ENCODE measurements at regions not wholly inside any gene's neighbourhood (a gene's known extent, or its start where the extent isn't known, plus 50 kb on each side); places are given as distances from the start of the nearest gene placed in this dataset.

GRCh38 chr14:62420847-62421246, 624.4 kb downstream of the KCNH5 start:
- no peak overlapping the region for H3K27ac ChIP-seq (ENCODE audit: low read length)
- no peak overlapping the region for H3K4me3 ChIP-seq (ENCODE audit: low read length in 2 of 2)
- H3K27me3 ChIP-seq (ENCODE audit: control insufficient read depth in 1 of 2, insufficient read depth in 2 of 2, low read length in 2 of 2), result no peaks in the 10 kb centered on the region
- H3K36me3 ChIP-seq (ENCODE audit: control insufficient read depth in 2 of 2, insufficient read depth in 2 of 2, low read length in 2 of 2), result no peaks in the 10 kb centered on the region
- no peak overlapping the region for H3K9ac ChIP-seq (ENCODE audit: low read length in 2 of 2)
- no peaks in the 10 kb centered on the region for H3K4me1 ChIP-seq (ENCODE audit: control insufficient read depth, insufficient read depth, low read length)
- no peaks in the 10 kb centered on the region for H3K9me3 ChIP-seq (ENCODE audit: control insufficient read depth in 2 of 2, low read length in 2 of 2)

DNA sequence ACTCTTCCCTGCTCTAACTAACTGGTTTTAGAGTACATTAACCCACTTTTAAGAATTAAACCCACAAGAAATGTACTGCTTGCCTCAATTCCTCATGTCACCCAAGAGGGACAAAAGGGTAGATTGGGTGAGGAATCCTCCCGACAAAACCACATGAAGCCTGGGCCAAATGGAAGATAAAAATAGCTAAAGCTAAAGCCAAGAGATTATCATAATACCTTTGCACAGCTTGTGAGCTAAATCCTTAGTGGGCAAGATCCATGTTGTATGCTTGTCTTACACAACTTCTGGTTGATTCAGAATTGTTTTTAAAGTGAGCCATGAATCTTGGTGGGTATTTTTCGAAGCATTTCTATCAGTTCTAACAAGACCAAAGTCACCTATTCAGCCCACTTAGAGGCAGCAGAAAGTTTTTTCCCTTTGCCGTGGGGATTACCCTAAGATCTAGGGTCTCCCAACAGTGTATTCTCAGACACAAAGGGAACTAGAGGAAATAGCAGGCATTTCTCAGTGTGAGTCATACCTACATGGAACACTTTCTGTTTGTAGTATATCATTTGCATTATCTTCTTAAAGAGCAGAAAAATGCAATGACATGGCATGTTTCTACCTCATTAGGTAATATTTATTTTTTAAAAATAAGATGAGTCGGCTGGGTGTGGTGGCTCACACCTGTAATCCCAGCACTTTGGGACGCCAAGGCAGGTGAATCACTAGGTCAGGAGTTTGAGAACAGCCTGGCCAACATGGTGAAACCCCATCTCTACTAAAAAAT, 616.6 kb downstream of the KCNH5 start:
- H3K4me1 ChIP-seq (ENCODE audit: control insufficient read depth, insufficient read depth, low read length), result no peaks in the 10 kb centered on the region
- H3K27ac ChIP-seq (ENCODE audit: low read length), result no peak overlapping the region
- H3K27me3 ChIP-seq (ENCODE audit: control insufficient read depth in 1 of 2, insufficient read depth in 2 of 2, low read length in 2 of 2), result no peaks in the 10 kb centered on the region

GRCh38 chr14:62429683-62430082, 615.6 kb downstream of the KCNH5 start:
- Histone ChIP-seq H3K36me3 (ENCODE audit: control insufficient read depth in 2 of 2, insufficient read depth in 2 of 2, low read length in 2 of 2) (no peaks in the 10 kb centered on the region), H3K27ac (ENCODE audit: low read length) (no peak overlapping the region), H3K9me3 (ENCODE audit: control insufficient read depth in 2 of 2, low read length in 2 of 2) (peaks cover 0 to 2% of the 10 kb centered on the region in 2 donors), H3K4me3 (ENCODE audit: low read length in 2 of 2) (no peak overlapping the region), H3K27me3 (ENCODE audit: control insufficient read depth in 1 of 2, insufficient read depth in 2 of 2, low read length in 2 of 2) (no peaks in the 10 kb centered on the region), H3K4me1 (ENCODE audit: control insufficient read depth, insufficient read depth, low read length) (no peaks in the 10 kb centered on the region), H3K9ac (ENCODE audit: low read length in 2 of 2) (no peak overlapping the region)

More for the DNA sequence above, 616.6 kb downstream of the KCNH5 start:
- H3K4me3 ChIP-seq (ENCODE audit: low read length in 2 of 2), result no peak overlapping the region
- H3K9ac ChIP-seq (ENCODE audit: low read length in 2 of 2), result no peak overlapping the region
- peaks cover 0 to 2% of the 10 kb centered on the region in 2 donors for H3K9me3 ChIP-seq (ENCODE audit: control insufficient read depth in 2 of 2, low read length in 2 of 2)
- H3K36me3 ChIP-seq (ENCODE audit: control insufficient read depth in 2 of 2, insufficient read depth in 2 of 2, low read length in 2 of 2), result no peaks in the 10 kb centered on the region

GRCh38 chr14:62431496-62431895, 613.8 kb downstream of the KCNH5 start:
- no peak overlapping the region for H3K9ac ChIP-seq (ENCODE audit: low read length in 2 of 2)
- H3K27me3 ChIP-seq (ENCODE audit: control insufficient read depth in 1 of 2, insufficient read depth in 2 of 2, low read length in 2 of 2), result no peaks in the 10 kb centered on the region
- peaks cover 0 to 2% of the 10 kb centered on the region in 2 donors for H3K9me3 ChIP-seq (ENCODE audit: control insufficient read depth in 2 of 2, low read length in 2 of 2)

DNA sequence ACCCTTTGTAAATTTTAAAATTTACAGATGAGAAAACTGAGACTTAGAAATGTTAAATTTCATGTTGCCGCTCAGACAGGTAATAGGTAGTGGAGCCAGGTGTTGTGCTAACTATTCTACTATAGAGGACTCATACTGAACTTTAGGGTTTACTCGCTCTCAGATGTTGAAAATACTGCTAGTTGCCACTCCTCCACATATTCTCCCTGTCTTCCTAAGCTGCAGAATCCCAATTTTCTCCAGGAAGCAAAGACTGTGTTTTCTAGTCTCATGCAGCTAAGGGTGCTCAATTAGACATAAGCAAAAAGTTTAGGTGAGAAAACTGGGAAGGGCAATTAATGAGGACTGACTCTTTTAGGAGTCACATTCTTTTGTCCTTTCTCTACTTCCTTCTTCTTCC, 612.3 kb downstream of the KCNH5 start:
- Histone ChIP-seq H3K36me3 (ENCODE audit: control insufficient read depth in 2 of 2, insufficient read depth in 2 of 2, low read length in 2 of 2) (no peaks in the 10 kb centered on the region), H3K27me3 (ENCODE audit: control insufficient read depth in 1 of 2, insufficient read depth in 2 of 2, low read length in 2 of 2) (no peaks in the 10 kb centered on the region), H3K4me3 (ENCODE audit: low read length in 2 of 2) (no peak overlapping the region), H3K9me3 (ENCODE audit: control insufficient read depth in 2 of 2, low read length in 2 of 2) (peaks cover 0 to 2% of the 10 kb centered on the region in 2 donors), H3K27ac (ENCODE audit: low read length) (no peak overlapping the region), H3K9ac (ENCODE audit: low read length in 2 of 2) (no peak overlapping the region), H3K4me1 (ENCODE audit: control insufficient read depth, insufficient read depth, low read length) (no peaks in the 10 kb centered on the region)

More at GRCh38 chr14:62431496-62431895, 613.8 kb downstream of the KCNH5 start:
- Histone ChIP-seq H3K4me1 (ENCODE audit: control insufficient read depth, insufficient read depth, low read length) (no peaks in the 10 kb centered on the region), H3K4me3 (ENCODE audit: low read length in 2 of 2) (no peak overlapping the region), H3K27ac (ENCODE audit: low read length) (no peak overlapping the region), H3K36me3 (ENCODE audit: control insufficient read depth in 2 of 2, insufficient read depth in 2 of 2, low read length in 2 of 2) (no peaks in the 10 kb centered on the region)

DNA sequence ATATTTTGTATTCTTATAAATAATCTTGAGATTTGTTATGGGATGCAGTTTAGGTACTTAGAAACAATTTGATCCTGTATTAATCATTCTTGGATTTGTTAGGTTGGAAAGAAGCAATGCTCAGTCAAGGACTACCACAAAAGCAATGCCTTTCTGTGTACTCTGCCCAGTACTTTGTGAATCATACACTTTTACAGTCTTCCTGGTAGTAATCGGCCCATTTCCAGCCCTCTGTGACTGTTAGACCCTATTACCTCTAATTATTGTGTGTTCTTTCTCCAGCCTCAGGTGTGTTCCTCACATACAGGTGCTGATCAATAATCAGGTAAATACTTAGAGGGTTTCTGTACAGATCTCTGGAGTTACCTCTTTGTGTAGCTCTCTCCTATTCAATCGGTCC, 609.0 kb downstream of the KCNH5 start:
- no peak overlapping the region for H3K9ac ChIP-seq (ENCODE audit: low read length in 2 of 2)
- no peaks in the 10 kb centered on the region for H3K4me1 ChIP-seq (ENCODE audit: control insufficient read depth, insufficient read depth, low read length)
- no peak overlapping the region for H3K27ac ChIP-seq (ENCODE audit: low read length)
- no peaks in the 10 kb centered on the region for H3K27me3 ChIP-seq (ENCODE audit: control insufficient read depth in 1 of 2, insufficient read depth in 2 of 2, low read length in 2 of 2)
- no peak overlapping the region for H3K4me3 ChIP-seq (ENCODE audit: low read length in 2 of 2)
- H3K9me3 ChIP-seq (ENCODE audit: control insufficient read depth in 2 of 2, low read length in 2 of 2), result peaks cover 2 to 9% of the 10 kb centered on the region in 2 donors
- no peaks in the 10 kb centered on the region for H3K36me3 ChIP-seq (ENCODE audit: control insufficient read depth in 2 of 2, insufficient read depth in 2 of 2, low read length in 2 of 2)

- no peaks in the 10 kb centered on the region for H3K27me3 ChIP-seq (ENCODE audit: control insufficient read depth in 1 of 2, insufficient read depth in 2 of 2, low read length in 2 of 2)
- H3K36me3 ChIP-seq (ENCODE audit: control insufficient read depth in 2 of 2, insufficient read depth in 2 of 2, low read length in 2 of 2), result no peaks in the 10 kb centered on the region
- H3K9ac ChIP-seq (ENCODE audit: low read length in 2 of 2), result no peak overlapping the region
- peaks cover 8 to 9% of the 10 kb centered on the region in 2 donors for H3K9me3 ChIP-seq (ENCODE audit: control insufficient read depth in 2 of 2, low read length in 2 of 2)
- no peaks in the 10 kb centered on the region for H3K4me1 ChIP-seq (ENCODE audit: control insufficient read depth, insufficient read depth, low read length)
- no peak overlapping the region for H3K27ac ChIP-seq (ENCODE audit: low read length)
- H3K4me3 ChIP-seq (ENCODE audit: low read length in 2 of 2), result no peak overlapping the region
These were observed 606.0 kb downstream of the KCNH5 start for GRCh38 chr14:62439210-62439609.

DNA sequence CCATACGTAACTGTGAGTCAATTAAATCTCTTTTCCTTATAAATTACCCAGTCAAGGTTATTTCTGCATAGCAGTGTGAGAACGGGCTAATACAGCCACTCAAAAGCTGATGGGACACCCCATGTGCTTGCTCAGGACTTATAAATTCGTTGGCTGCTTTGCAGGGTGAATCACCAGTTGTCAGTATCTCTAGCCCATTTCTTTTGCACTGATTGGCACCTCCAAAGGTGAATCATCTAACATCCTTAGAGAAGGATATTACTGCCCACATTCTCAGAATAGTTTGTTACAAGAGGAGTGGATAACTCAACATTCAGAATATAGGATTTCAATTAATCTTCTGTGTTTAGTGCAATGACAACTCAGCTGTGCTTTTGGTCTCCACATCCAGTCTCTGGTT, 601.5 kb downstream of the KCNH5 start:
- Histone ChIP-seq H3K4me3 (ENCODE audit: low read length in 2 of 2) (no peak overlapping the region), H3K4me1 (ENCODE audit: control insufficient read depth, insufficient read depth, low read length) (no peaks in the 10 kb centered on the region), H3K9me3 (ENCODE audit: control insufficient read depth in 2 of 2, low read length in 2 of 2) (peaks cover 8 to 9% of the 10 kb centered on the region in 2 donors), H3K9ac (ENCODE audit: low read length in 2 of 2) (no peak overlapping the region), H3K27me3 (ENCODE audit: control insufficient read depth in 1 of 2, insufficient read depth in 2 of 2, low read length in 2 of 2) (no peaks in the 10 kb centered on the region), H3K36me3 (ENCODE audit: control insufficient read depth in 2 of 2, insufficient read depth in 2 of 2, low read length in 2 of 2) (no peaks in the 10 kb centered on the region), H3K27ac (ENCODE audit: low read length) (no peak overlapping the region)

DNA sequence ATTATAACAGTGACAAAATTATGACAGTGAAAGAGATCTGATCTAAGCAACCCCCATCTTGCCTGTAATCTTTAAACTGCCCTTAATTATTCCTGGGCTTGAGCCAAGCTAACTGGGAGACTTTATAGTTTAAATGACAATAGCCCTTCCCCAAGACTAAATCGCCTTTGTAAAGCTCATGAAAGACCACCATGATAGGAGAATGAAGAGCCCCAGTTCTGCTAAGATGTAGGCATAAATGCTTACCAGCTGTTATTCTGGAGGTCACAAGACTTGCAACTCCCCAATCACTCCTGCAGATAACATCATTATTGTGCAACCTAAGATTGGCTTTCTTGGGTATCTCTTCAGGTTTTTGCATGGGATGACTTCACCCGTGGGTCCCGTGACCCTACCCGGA, 599.7 kb downstream of the KCNH5 start:
- H3K9me3 ChIP-seq (ENCODE audit: control insufficient read depth in 2 of 2, low read length in 2 of 2), result peaks cover 0 to 8% of the 10 kb centered on the region in 2 donors
- no peaks in the 10 kb centered on the region for H3K4me1 ChIP-seq (ENCODE audit: control insufficient read depth, insufficient read depth, low read length)
- no peaks in the 10 kb centered on the region for H3K27me3 ChIP-seq (ENCODE audit: control insufficient read depth in 1 of 2, insufficient read depth in 2 of 2, low read length in 2 of 2)
- no peaks in the 10 kb centered on the region for H3K36me3 ChIP-seq (ENCODE audit: control insufficient read depth in 2 of 2, insufficient read depth in 2 of 2, low read length in 2 of 2)
- no peak overlapping the region for H3K4me3 ChIP-seq (ENCODE audit: low read length in 2 of 2)
- no peak overlapping the region for H3K27ac ChIP-seq (ENCODE audit: low read length)
- H3K9ac ChIP-seq (ENCODE audit: low read length in 2 of 2), result no peak overlapping the region

- Histone ChIP-seq H3K27ac (ENCODE audit: low read length) (no peak overlapping the region), H3K9me3 (ENCODE audit: control insufficient read depth in 2 of 2, low read length in 2 of 2) (no peaks in the 10 kb centered on the region), H3K4me1 (ENCODE audit: control insufficient read depth, insufficient read depth, low read length) (no peaks in the 10 kb centered on the region), H3K9ac (ENCODE audit: low read length in 2 of 2) (no peak overlapping the region), H3K27me3 (ENCODE audit: control insufficient read depth in 1 of 2, insufficient read depth in 2 of 2, low read length in 2 of 2) (no peaks in the 10 kb centered on the region), H3K4me3 (ENCODE audit: low read length in 2 of 2) (no peak overlapping the region), H3K36me3 (ENCODE audit: control insufficient read depth in 2 of 2, insufficient read depth in 2 of 2, low read length in 2 of 2) (no peaks in the 10 kb centered on the region)
These were observed 594.0 kb downstream of the KCNH5 start for GRCh38 chr14:62451221-62451620.

GRCh38 chr14:62453226-62453625, 592.0 kb downstream of the KCNH5 start:
- Histone ChIP-seq H3K9me3 (ENCODE audit: control insufficient read depth in 2 of 2, low read length in 2 of 2) (no peaks in the 10 kb centered on the region), H3K4me3 (ENCODE audit: low read length in 2 of 2) (no peak overlapping the region), H3K36me3 (ENCODE audit: control insufficient read depth in 2 of 2, insufficient read depth in 2 of 2, low read length in 2 of 2) (no peaks in the 10 kb centered on the region), H3K27me3 (ENCODE audit: control insufficient read depth in 1 of 2, insufficient read depth in 2 of 2, low read length in 2 of 2) (no peaks in the 10 kb centered on the region), H3K9ac (ENCODE audit: low read length in 2 of 2) (no peak overlapping the region), H3K4me1 (ENCODE audit: control insufficient read depth, insufficient read depth, low read length) (no peaks in the 10 kb centered on the region), H3K27ac (ENCODE audit: low read length) (no peak overlapping the region)

Measured in stomach smooth muscle (tissue), 2 donors.